Uterus (tissue), 3 donors: ENCODE measurements at regions not wholly inside any gene's neighbourhood (a gene's known extent, or its start where the extent isn't known, plus 50 kb on each side); places are given as distances from the start of the nearest gene placed in this dataset.

ENCODE experiments used
- DNase-seq, 2 donors: peaks; one replicate each; pipeline ENCODE4 v3.0.0-alpha.2; 2019 to 2020
- H3K27ac ChIP-seq, 2 donors: fragments of 200-600 bp; sonication (generic); 1 replicate in 1 of 2; 2 replicates in 1 of 2; pipeline ENCODE4 v1.5.1; 2016 to 2018
- H3K27me3 ChIP-seq, 2 donors: fragments of 200-600 bp; sonication (generic); one replicate each; pipeline ENCODE4 v1.5.1; 2018 to 2019; ENCODE audit warnings: control low read depth in 1 of 2
- H3K36me3 ChIP-seq, 2 donors: fragments of 200-600 bp; sonication (generic); one replicate each; pipeline ENCODE4 v1.5.1; 2019; ENCODE audit warnings: control low read depth in 1 of 2
- H3K4me1 ChIP-seq, 2 donors: fragments of 200-600 bp; sonication (generic); one replicate each; pipeline ENCODE4 v1.5.1; 2018 to 2019; ENCODE audit warnings: control low read depth in 1 of 2
- H3K4me3 ChIP-seq, 2 donors: fragments of 200-600 bp; sonication (generic); 1 replicate in 1 of 2; 2 replicates in 1 of 2; pipeline ENCODE4 v1.5.1; 2018 to 2019; ENCODE audit warnings: mild to moderate bottlenecking in 1 of 2
- H3K9me3 ChIP-seq, 2 donors: fragments of 200-600 bp; sonication (generic); one replicate each; pipeline ENCODE4 v1.5.1; 2019; ENCODE audit warnings: control low read depth in 1 of 2
- CTCF ChIP-seq, 4 experiments: fragments of 200-600 bp in 2 of 4; fragments of 450-650 bp in 2 of 4; sonication (generic) in 2 of 4; IDR thresholded peaks; one replicate each; pipeline ENCODE4 v1.5.1; 2016 to 2019; ENCODE audit warnings: antibody characterized with exemption in 4 of 4, mild to moderate bottlenecking in 2 of 4, moderate library complexity in 1 of 4
- POLR2A ChIP-seq, 2 donors: fragments of 450-650 bp; IDR thresholded peaks; one replicate each; pipeline ENCODE4 v1.6.1; 2016; ENCODE audit warnings: antibody characterized with exemption in 2 of 2, mild to moderate bottlenecking in 1 of 2, moderate library complexity in 1 of 2
- intact Hi-C: fragments of 100-400 bp; cut with DNase I; formaldehyde crosslinking; loops from one replicate; pipeline ENCODE4 v1.15.1; 2023; ENCODE audit warnings: low total_unique reads
- donor health status: DM: yes; HTN: yes; CAD: no.

GRCh38 chr6:43938178-43939105, 168.4 kb downstream of the VEGFA start:
- DNase-seq: peak; percentile 15 to 19

GRCh38 chr6:43937236-43938177, 167.5 kb downstream of the VEGFA start:
- Histone ChIP-seq H3K4me3 (no peak overlapping the region), H3K9me3 (no peaks in the 10 kb centered on the region), H3K4me1 (no peaks in the 10 kb centered on the region), H3K36me3 (no peaks in the 10 kb centered on the region), H3K27me3 (no peaks in the 10 kb centered on the region), H3K27ac (peak overlapping the region in 1 of 2 donors; percentile 43)
- TF ChIP-seq CTCF (IDR thresholded peaks at IDR 0.05) (no peak), POLR2A (IDR thresholded peaks at IDR 0.05) (no peak)
- intact Hi-C loops: no loop called here
- peak; percentile 13 to 18 for DNase-seq

More at GRCh38 chr6:43938178-43939105, 168.4 kb downstream of the VEGFA start:
- Histone ChIP-seq H3K9me3 (no peaks in the 10 kb centered on the region), H3K4me1 (no peaks in the 10 kb centered on the region), H3K36me3 (no peaks in the 10 kb centered on the region), H3K27ac (peak overlapping the region; percentile 39 to 43), H3K27me3 (no peaks in the 10 kb centered on the region), H3K4me3 (no peak overlapping the region)
- intact Hi-C loops: no loop called here
- TF ChIP-seq CTCF (IDR thresholded peaks at IDR 0.05): no peak
- TF ChIP-seq POLR2A (IDR thresholded peaks at IDR 0.05): no peak

- H3K4me3 ChIP-seq: no peak overlapping the region
- no peaks in the 10 kb centered on the region for H3K4me1 ChIP-seq
- intact Hi-C loops: no loop called here
- DNase-seq: peak; percentile 11 to 14
- no peaks in the 10 kb centered on the region for H3K27me3 ChIP-seq
- no peak overlapping the region for H3K27ac ChIP-seq
- no peaks in the 10 kb centered on the region for H3K36me3 ChIP-seq
- no peaks in the 10 kb centered on the region for H3K9me3 ChIP-seq
- no peak for TF ChIP-seq POLR2A (IDR thresholded peaks at IDR 0.05)
These were observed 166.5 kb downstream of the VEGFA start for GRCh38 chr6:43936476-43936875.

GRCh38 chr6:43935921-43936439, 166.0 kb downstream of the VEGFA start:
- peak in 1 of 2 donors; percentile 11 for DNase-seq
- no peak for TF ChIP-seq CTCF (IDR thresholded peaks at IDR 0.05)
- Histone ChIP-seq H3K9me3 (no peaks in the 10 kb centered on the region), H3K36me3 (no peaks in the 10 kb centered on the region), H3K27me3 (no peaks in the 10 kb centered on the region), H3K4me1 (no peaks in the 10 kb centered on the region), H3K4me3 (no peak overlapping the region), H3K27ac (no peak overlapping the region)
- intact Hi-C loops: no loop called here

- Histone ChIP-seq H3K9me3 (no peaks in the 10 kb centered on the region), H3K4me3 (no peak overlapping the region), H3K4me1 (no peaks in the 10 kb centered on the region), H3K27me3 (no peaks in the 10 kb centered on the region), H3K36me3 (no peaks in the 10 kb centered on the region), H3K27ac (no peak overlapping the region)
- intact Hi-C loops: no loop called here
- TF ChIP-seq CTCF (IDR thresholded peaks at IDR 0.05) (no peak), POLR2A (IDR thresholded peaks at IDR 0.05) (no peak)
- DNase-seq: peak; percentile 11 to 18
These were observed 165.0 kb downstream of the VEGFA start for GRCh38 chr6:43934803-43935602.
